Hematopoietic multipotent progenitor cell treated with erythropoietin and hydrocortisone succinate and interleukin-3 and kit ligand, for 6 days (in vitro differentiated cells): ENCODE measurements at regions not wholly inside any gene's neighbourhood (a gene's known extent, or its start where the extent isn't known, plus 50 kb on each side); places are given as distances from the start of the nearest gene placed in this dataset.
A peak's percentile ranks its signal among the peaks of the same experiment; 100 is the strongest.

Experiments
- DNase-seq: peaks from one replicate; pipeline ENCODE4 v3.0.0-alpha.2; 2015

GRCh38 chr14:22449600-22449905 lies 139.5 kb downstream of the DAD1 start:
- no peak for DNase-seq

GRCh38 chr14:22448905-22449599 lies 140.0 kb downstream of the DAD1 start:
- DNase-seq: no peak

GRCh38 chr14:22448035-22448904 lies 140.8 kb downstream of the DAD1 start:
- DNase-seq: peak; percentile 82

- peak; percentile 61 for DNase-seq
Measured at GRCh38 chr14:22438742-22439141, 150.3 kb downstream of the DAD1 start.

GRCh38 chr14:22434901-22435550 lies 154.0 kb downstream of the DAD1 start:
- DNase-seq: no peak

- DNase-seq: no peak
Measured at GRCh38 chr14:22434030-22434429, 155.0 kb downstream of the DAD1 start.

- DNase-seq: peak; percentile 73
Measured at GRCh38 chr14:22433069-22433468, 156.0 kb downstream of the DAD1 start.

GRCh38 chr14:22432348-22432976 lies 156.6 kb downstream of the DAD1 start:
- DNase-seq: peak; percentile 99

GRCh38 chr14:22429546-22430294 lies 159.3 kb downstream of the DAD1 start:
- DNase-seq: peak; percentile 56

- DNase-seq: peak; percentile 88
Measured at GRCh38 chr14:22428700-22429291, 160.2 kb downstream of the DAD1 start.

GRCh38 chr14:22427771-22428231 lies 161.2 kb downstream of the DAD1 start:
- peak; percentile 90 for DNase-seq

- DNase-seq: peak; percentile 49
Measured at GRCh38 chr14:22426711-22427110, 162.3 kb downstream of the DAD1 start.

- DNase-seq: peak; percentile 78
Measured at GRCh38 chr14:22423958-22424357, 165.1 kb downstream of the DAD1 start.

- DNase-seq: peak; percentile 71
Measured at GRCh38 chr14:22422238-22422637, 166.8 kb downstream of the DAD1 start.

GRCh38 chr14:22420598-22421186 lies 168.3 kb downstream of the DAD1 start:
- peak; percentile 39 for DNase-seq

- DNase-seq: no peak
Measured at GRCh38 chr14:22419620-22420019, 169.4 kb downstream of the DAD1 start.

GRCh38 chr14:22418631-22419030 lies 170.4 kb downstream of the DAD1 start:
- peak; percentile 78 for DNase-seq

GRCh38 chr14:22417914-22418313 lies 171.1 kb downstream of the DAD1 start:
- peak; percentile 88 for DNase-seq

GRCh38 chr14:22416193-22416592 lies 172.8 kb downstream of the DAD1 start:
- no peak for DNase-seq

GRCh38 chr14:22415605-22415959 lies 173.4 kb downstream of the DAD1 start:
- no peak for DNase-seq

- DNase-seq: no peak
Measured at GRCh38 chr14:22414876-22415604, 174.0 kb downstream of the DAD1 start.
